Activated CD4-positive, alpha-beta T cell treated with anti-CD3 and anti-CD28 coated beads for 1 hour (primary cell): ENCODE measurements at regions not wholly inside any gene's neighbourhood (a gene's known extent, or its start where the extent isn't known, plus 50 kb on each side); places are given as distances from the start of the nearest gene placed in this dataset.
"Not testable (repeated sequence)": the region's sequence is repeated elsewhere in the genome, so short reads cannot be mapped to it uniquely, and the experiment has no call there.

Source experiments
- DNase-seq: peaks from one replicate; pipeline ENCODE4 v3.0.0-alpha.2; 2020

DNA sequence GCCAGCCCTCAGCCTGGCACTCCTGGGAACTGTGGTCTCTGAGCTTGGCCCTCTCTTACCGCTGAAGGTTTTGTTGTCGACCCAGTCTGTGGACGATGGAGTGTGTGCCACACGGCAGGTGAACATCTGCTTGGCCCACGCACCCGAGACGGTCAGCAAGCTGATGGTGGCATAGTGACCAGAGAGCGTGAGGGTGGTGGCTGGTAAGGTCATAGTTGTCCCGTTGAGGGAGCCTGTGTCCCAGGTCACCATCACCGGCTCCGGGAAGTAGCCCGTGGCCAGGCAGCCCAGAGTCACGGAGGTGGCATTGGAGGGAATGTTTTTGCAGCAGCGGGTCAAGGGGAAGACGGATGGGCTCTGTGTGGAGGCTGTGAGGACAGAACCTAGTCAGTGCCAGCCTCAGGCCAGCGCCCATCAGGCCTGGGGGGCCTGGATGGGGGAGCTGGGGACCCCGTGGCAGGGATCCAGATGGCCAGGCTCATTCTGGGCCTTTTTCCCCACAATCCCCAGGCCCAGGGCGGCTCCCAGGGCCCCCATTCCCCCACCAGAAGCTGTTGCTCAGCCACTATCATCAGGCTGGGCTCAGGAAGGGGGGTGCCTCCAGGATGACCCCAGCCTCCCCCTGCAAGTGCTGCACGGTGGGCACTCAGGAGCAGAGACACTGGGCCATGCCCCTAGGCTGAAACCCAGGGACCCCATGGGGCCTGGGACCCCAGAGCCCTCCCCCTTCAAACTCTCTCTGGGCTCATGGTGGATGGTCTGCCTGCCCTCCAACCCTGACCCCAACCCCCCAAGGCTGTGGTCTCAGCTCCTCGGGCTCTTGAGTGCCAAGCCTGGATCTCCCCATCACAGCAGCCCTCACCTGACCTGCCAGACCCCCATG lies 75.2 kb downstream of the TMEM121 start:
- DNase-seq, result no peak

DNA sequence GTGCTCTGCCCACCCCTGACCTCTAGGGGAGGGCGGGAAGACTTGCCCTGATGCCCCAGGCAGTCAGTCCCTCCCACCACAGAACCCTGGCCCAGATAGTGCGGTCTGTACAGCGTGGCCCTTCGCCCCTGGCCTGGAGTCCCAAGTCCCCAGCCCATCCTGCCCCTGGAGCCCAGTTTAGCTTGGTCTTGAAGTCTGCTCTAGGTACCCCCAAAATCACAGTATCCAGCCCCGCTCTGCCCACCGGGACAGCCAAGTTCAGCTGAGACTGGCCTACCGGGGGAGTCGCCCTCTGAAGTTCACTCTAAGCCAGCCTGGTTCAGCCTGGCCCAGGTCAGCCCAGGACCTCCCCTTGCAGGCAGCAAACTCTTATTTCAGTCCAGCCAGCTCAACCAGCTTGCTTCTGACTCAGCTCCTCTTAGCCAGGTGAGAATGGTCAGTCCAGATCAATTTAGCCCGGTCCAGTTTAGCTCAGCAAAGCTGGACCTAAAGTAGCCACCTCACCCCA lies 75.9 kb downstream of the TMEM121 start:
- no peak for DNase-seq

DNA sequence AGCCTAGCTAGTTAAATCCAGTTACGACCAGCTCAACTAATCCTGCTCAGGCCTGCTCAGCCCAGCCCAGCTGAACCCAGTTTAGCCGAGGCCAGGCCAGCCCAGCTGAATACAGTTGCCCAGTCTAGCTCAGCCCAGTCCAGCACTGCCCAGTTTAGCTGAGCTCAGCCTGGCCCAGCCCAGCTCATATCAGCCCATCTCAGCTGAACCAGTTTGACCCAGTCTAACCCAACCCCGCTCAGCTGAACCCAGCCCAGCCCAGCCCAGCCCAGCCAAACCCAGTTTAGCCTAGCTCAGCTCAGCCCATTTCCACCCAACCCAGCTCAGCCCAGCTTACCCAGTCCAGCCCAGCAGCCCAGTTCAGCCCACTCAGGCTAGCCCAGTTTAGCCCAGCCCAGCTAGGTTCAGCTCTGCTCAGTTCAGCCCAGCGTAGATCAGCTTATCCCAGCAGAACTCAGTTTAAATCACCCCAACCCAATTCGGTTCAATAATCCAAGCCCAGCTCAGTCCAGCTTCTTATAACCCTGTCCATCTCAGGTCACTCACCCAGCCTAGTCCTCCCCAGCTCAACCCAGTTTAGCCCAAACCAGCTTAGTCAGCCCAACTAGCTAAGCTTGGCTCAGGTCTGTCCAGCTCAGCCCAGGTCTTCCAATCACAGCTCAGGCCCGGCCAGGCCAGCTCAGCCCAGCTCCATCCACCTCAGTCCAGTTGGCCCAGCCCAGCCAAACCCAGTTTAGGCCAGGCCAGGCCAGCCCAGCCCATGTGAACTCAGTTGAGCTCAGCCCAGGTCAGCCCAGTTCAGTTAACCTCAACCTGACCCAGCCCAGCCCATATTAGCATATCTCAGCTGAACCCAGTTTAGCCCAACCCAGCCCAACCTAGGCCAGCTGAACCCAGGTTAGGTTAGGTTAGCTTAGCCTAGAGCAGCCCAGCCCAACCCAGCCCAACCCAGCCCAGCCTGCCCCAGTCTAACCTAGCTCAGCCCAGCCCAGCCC lies 76.7 kb downstream of the TMEM121 start:
- no peak for DNase-seq

DNA sequence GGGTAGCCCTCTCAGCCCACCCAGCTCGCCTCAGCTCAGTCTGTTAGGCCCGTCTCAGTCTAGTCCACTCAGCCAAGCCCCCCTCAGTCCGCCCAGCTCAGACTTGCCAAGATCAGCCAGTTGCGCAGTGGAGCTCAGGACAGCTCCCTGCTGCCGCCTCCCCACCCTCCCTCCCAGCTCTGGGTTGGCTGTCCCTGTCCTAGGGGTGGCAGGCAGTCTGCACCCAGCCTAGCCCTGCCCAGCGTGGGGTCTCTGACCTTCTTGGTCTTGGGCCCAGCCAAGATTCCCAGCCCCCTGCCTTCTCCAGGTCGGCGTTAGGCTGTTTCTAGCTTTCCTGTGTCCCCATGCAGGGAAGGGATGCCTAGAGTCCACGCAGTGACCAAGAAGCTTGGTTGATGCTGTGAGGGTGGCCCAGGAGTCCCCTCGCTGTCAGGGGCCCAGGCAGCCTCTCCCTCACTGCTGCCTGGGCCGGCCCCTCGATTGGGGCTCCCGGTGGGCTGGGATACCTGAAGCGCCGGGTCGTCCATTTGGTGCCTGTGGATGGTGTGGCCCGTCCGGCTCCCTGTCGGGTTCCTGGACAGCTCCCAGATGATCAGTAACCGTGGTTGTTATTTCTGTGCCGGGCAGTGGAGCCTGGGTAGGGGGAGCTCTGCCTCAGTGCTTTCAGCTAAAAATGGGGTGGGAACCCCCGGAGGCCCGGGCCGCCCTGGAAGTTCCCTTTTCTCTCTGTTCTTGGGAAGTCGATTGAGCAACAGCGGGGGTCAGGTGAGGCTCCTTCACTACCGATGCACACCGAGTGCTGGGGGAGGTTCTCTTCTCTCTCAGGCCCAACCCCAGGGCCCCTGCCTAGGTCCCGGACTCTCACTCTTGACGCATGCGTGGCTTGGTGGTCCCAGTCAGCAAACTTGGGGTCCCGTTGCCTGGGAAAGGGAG lies 78.4 kb downstream of the TMEM121 start:
- DNase-seq, result not testable (repeated sequence)

DNA sequence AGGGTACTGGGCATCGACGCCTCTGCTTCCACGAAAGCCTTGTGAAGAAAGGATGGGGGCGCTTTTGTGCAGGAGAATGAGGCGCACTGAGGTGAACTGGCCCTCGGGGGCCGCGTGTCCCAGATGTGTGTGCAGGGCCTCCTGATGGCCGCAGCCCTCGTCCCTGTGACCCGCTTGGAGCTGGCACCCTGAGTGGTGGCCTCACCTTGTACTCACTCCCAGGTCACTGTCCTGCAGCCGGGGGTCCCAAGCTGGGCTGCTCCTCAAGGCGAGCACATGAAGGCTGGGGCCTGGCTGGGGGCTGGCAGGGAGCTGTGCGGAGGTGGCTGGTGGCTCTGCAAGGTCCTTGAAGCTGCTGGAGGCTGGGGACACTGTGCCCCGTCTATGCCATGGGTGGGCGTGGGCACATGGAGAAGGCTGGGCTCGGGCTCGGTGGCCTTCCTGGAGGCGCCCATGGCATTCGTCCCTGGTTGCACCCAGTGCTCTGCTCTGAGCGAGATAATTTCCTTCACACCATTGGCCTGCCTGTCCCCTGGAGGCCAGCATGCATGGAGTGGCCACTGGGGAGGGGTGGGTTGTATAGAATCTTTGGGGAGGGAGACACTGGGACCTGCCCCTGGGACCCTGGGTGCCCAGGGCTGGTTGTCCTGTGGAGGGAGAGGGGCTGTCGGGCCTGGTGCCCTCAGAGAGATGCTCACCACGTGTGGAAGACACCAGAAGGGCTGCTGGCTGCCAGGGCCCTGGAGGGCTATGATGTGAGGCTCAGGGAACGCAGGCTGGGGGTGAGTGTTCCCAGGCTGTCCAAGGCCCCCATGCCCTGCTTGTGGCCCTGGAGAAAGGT lies 79.3 kb downstream of the TMEM121 start:
- no peak for DNase-seq

DNA sequence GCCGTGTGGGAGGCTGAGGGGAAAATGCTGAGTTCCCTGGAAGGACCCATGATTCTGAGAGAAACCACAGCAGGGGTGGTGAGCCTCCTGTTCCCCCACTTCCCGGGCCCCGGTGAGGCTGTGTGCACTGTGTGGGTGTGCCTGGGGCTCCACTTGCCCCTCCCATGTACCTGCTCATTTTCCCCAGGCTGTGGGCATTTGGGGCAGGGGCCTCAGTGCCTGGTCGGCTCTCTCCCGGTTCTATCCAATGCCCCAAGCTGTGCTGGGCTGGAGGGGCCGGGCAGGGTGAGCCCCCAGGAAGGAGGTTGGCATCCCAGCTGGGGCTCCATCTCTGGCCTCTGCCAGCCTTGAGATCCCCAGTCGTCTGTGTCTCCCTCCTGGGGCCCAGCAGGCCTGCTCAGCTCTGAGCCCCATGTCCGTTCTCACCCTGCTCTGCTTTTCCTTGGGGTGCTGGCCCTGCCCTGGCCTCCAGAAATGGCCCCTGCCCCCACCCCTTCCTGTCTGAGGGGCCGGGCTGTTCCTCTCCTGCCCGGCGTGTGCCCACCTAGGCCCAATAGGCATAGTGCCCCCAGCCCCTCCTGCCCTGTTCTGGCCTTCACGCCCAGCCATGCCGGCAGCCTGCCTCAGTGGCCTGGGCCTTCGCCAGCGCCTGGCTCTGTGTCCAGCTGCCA lies 80.1 kb downstream of the TMEM121 start:
- not testable (repeated sequence) for DNase-seq

DNA sequence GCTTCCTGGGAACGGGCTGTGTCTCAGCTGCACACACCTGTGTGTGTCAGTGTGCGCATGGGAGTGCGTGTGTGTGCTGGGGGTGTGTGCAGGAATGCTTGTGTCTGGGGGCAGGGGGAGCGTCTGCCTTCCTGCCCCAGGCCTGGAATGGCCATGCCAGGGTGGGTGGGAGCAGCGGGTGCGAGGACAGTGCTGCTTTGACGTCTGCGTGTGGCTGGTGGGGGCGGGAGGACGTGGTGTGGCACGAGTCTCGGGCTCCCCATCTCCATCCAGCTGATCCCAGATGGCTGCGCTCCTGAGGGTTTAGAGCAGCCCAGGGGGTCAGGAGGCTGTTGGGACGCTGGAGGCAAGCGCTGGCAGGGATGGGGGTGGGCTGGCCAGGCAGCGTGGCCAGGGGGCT lies 80.6 kb downstream of the TMEM121 start:
- DNase-seq, result not testable (repeated sequence)

DNA sequence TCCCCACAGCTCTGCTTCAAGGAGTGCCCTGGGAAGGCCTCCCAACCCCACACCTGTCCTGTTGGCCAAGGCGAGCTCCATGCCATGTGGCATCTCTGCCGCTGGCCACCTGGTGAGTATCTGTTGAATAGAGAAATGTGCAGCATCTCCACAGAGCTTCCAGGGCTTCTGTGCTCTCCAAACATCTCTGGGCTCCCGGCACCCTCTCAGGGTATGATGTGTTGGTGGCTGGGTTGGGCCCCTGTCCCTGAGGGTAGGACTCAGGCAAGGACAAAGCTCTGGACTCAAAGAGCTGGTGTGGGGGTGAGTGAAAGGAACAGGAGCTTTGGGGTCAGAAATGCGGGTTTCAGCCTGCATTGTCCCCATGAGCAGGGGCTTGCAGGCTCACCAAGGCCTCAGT lies 88.6 kb downstream of the TMEM121 start:
- DNase-seq, result not testable (repeated sequence)

DNA sequence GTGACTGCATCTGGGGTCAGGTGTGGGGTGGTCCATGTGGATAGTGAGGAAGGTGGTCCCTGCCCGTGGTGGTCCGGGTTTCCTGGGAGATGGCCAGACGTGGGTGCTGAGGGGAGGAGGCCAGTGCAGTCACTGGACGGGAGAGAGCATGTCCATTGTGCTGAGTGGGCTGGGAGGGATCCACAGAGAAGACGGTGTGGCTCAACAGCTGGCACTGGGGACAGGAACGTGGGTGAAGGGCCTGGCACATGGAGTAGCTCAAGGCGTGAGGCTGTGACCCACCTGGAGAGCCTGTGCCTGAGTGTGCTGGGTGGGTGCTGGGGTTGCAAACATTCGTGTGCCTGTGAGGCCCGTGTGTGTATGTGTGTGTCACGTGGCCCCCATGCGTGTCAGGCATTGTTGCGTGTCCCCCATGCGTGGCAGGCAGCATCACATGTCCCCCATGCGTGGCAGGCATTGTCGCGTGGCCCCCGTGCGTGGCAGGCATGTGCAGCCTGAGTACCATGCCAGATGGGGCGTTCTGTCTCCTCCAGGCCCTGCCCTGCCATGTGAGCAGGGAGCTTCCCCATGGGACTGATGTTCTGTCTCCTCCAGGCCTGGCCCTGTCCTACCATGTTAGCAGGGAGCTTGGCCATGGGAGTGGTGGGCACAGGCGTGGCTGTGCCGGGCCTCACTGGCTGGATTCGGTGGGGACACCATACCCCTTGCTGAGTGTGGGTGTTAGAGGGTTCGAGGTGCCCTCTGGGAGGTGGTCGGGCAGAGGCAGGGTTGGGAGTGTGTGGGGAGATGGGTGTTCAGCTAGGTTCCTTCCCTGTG lies 89.8 kb downstream of the TMEM121 start:
- not testable (repeated sequence) for DNase-seq

DNA sequence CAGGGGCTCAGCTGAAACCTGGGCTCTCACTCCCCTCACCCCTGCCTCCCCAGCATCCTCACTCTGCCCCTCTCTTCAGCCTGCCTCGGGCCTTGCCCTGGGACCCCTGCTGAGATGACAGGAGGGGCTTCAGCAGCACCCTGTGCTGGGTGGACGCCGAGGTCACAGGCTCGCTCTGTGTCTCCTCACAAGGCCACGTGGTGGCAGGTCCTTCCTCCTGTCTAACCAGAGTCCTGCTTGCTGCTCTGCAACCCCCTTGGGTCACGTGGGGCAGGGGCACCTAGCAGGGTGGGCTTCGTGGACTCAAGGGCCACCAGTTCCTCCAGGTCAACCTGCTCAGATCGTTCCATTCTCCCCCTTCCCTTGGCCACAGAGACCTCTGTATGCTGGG lies 90.4 kb downstream of the TMEM121 start:
- DNase-seq, result no peak

DNA sequence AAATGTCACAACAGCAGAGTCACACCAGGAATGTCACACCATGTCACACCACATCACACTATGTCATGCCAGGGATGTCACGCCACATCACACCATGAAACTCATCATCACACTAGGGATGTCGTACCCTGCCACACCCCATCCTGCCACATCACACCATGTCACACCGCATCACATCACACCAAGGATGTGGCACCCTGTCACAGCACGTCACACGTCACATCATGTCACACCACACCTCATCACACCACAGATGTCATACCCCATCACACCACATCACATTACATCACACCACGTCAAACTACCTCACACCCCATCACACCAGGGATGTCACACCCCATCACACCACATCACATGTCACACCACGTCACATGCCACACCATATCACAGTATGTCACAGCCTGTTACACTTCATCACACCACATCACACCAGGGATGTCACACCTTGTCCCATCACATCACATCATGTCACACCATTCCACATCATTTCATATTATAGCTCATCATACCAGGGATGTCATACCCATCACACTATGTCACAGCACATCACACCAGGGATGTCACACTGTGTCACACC lies 90.9 kb downstream of the TMEM121 start:
- no peak for DNase-seq

DNA sequence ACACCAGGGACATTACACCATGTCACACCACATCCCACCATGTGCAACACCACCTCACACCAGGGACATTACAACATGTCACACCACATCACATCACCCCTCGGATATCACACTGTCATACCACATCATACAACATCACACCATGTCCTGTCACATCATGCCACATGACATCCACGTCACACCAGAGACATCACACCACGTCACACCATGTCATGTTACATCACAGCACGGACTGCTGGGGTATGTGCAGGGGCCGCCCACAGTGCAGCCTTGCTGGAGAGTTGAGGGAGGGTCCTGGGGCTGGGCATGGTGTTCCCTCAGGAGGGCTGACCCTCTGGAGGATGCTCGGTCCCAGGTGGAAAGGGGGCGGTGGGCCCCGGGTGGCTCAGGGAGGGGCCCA lies 91.4 kb downstream of the TMEM121 start:
- DNase-seq, result not testable (repeated sequence)

DNA sequence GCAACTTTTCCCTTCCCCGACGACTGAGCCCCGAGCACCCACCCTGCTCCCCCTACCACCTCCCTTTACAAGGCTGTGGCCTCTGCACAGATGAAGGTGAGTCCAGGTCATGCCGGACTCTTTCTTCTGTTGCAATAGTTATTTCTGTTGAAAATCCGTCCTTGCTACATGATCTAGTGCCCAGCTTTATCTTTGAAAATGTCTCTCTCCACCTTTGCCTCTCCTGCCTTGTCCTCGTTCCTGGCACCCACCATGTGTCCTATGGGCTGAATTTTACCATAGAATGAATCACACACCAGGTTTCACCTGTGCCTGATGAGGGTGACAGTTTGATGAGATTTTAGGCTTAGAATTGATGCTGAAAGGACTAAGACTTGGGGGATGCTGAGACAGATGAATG lies 92.9 kb downstream of the TMEM121 start:
- not testable (repeated sequence) for DNase-seq

DNA sequence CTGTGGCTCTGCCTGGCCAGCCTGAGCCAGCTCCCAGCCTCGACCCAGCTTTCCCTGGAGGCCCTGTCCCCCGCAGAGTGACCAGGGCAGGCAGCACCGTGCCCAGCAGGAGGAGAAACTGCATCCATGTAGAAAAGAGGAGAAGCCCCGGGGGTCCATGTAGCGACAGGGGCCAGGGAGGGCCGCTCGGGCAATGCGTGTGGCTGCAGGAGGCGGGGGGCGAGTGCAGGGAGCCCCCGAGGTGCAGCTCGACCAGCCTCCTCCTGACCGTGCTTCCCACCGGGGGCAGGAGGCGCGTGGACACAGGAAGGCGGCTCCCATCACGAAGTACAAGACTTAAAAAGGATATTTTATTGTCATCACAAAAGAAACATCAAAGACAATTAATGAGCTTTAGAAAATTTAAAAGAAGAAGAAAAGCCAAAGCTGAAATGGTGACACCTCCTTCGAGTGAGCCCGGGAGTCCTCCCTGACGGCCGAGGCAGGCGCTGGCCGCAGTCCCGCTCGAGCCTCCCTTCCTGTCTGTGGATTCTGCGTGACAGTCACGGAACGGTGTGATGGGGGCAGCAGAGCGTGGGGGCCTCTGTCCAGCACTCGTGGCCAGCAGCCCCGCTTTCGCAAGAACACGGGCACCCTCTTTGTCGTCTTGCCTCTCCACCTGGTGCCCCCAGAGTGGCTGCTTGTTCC lies 93.9 kb downstream of the TMEM121 start:
- DNase-seq, result not testable (repeated sequence)

DNA sequence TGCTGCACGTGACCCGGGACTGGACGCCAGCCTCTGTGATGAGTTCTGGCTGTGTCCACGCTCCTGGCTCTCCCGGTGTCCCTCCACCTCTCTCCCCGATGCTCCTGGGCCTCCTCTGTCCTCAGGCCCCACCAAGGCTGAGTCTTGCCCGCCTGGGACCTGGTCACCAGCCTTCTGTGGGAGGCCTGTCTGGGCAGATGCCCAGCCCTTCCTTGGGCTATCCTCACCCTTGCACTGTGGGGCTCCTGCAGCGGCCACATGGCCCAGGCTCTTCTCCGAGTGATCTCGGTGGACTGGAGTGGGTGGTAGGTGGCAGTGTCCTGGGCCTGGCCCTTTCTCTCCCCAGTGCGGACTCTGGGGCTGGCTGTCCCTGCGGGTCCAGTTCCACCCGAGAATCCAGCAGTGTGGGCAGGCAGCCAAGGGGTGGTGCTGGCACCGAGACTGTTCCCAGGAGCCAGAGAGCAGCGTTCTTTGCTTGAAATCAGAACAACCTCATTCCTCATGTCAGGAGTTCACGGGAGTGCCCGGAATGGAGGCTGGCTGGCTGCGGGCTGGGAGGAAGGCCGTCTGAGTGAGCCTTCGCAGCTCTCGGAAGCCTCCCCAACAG lies 94.6 kb downstream of the TMEM121 start:
- not testable (repeated sequence) for DNase-seq

DNA sequence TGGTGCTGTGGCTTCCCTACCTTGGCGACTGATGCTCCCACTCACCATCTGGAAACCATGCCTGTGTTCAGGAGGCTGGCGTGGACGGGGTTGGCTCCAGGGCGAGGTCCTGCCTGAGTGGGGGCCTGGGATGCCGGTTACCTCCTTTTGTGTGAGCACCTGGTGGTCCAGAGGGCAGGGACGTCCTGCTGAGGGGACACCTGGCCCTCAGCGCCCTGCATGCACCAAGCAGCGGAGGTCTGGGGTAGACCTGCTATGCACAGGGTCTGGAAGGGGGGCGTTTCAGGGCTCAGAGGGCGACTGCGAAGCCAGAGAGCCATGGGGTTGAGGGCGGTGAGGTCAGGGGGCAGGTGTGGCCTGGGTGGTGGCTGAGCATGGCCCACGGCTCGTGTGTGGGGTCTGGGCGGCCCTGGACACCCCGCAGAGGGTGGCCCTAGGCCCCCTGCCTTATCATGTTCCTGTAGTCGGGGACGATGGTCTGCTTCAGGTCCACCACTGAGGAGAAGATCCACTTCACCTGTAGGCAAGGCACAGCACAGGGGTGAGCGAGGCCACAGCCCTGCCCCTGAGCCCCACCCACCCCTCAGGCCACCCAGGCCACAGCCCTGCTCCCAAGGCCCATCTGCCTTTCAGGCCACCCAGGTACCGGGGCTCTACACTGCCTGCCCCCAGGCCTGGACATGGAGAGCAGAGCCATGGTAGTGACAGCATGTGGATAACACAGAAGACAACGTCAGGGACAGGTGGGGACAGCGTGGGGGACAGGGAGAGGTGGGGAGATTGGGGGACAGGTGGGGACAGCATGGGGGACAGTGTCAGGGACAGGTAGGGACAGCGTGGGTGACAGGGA lies 95.3 kb downstream of the TMEM121 start:
- DNase-seq, result peak; percentile 5

DNA sequence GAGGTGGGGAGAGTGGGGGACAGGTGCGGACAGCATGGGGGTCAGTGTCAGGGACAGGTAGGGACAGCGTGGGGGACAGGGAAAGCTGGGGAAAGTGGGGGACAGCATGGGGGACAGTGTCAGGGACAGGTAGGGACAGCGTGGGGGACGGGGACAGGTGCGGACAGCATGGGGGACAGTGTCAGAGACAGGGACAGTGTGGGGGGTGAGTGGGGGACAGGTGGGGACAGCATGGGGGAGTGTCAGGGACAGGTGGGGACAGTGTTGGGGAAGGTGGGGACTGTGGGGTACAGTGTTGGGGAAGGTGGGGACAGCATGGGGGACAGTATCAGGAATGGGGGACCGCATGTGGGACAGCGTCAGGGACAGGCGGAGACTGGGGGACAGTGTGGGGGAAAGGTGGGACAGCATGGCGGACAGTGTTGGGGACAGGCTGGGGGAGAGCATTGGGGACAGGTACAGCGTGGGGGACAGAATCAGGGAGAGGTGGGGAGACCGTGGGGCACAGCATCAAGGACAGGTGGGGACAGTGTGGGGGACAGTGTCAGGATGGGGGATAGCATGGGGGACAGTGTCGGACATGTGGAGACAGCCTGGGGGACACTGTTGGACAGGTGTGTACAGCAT lies 96.1 kb downstream of the TMEM121 start:
- DNase-seq, result no peak
